HepG2 (cell line): ENCODE measurements at regions not wholly inside any gene's neighbourhood (a gene's known extent, or its start where the extent isn't known, plus 50 kb on each side); places are given as distances from the start of the nearest gene placed in this dataset.

ENCODE experiments used
- ATAC-seq: fragments of 200-7000 bp; cut with Tn5 transposase; 3 replicates; pipeline ENCODE4 v1.9.1; 2020; ENCODE audit warnings: mild to moderate bottlenecking, moderate library complexity
- BruUV-seq: library from RNA; stranded (reverse); fragments of 400-500 nt; replicated peaks from 2 replicates; lab custom pipeline; 2021; lab: Mats Ljungman, UMichigan
- CTCF ChIA-PET: fragments of 300-600 bp; formaldehyde crosslinking; extraction: SDS; loops from one replicate; lab custom pipeline; 2021; ENCODE audit warnings: low total read pairs, inconsistent platforms, low intra/inter-chr PET ratio; lab: Yijun Ruan, JAX
- POLR2A ChIA-PET: fragments of 350-600 bp; sonication (Branson Sonifier 250); formaldehyde crosslinking; loops from one replicate; lab custom pipeline; 2020; ENCODE audit warnings: antibody characterized with exemption, inconsistent platforms; lab: Yijun Ruan, JAX
- DNase-seq: peaks from one replicate; pipeline ENCODE4 v3.0.0-alpha.2; 2015; ENCODE audit warnings: low spot score
- FAIRE-seq: peaks from 3 replicates; lab custom pipeline; 2011; peaks lifted over from hg19 to GRCh38; lab: Jason Lieb, UNC
- H2AFZ ChIP-seq: one replicate; pipeline ENCODE4 v1.6.1; 2011; ENCODE audit warnings: low read length, inconsistent platforms
- H3K27ac ChIP-seq: fragments of 300-600 bp; 3 replicates; pipeline ENCODE4 v1.8.0; 2011; ENCODE audit warnings: mixed run types, mild to moderate bottlenecking, mixed read lengths, low read length, inconsistent platforms; ENCODE audit not compliant: insufficient read depth; ENCODE audit errors: extremely low read length
- H3K27me3 ChIP-seq, 2 experiments: fragments of 200-600 bp in 1 of 2; 2 replicates in 1 of 2; 3 replicates in 1 of 2; pipeline versions ENCODE4 v1.6.0 to v1.8.0; 2011; ENCODE audit warnings: low read length in 2 of 2, mild to moderate bottlenecking in 2 of 2, moderate library complexity in 2 of 2, inconsistent platforms in 1 of 2; ENCODE audit not compliant: insufficient read depth in 2 of 2, control insufficient read depth in 1 of 2
- H3K36me3 ChIP-seq, 2 experiments: fragments of 200-600 bp in 1 of 2; replicated peaks in 1 of 2; 2 replicates in 1 of 2; 3 replicates in 1 of 2; pipeline versions ENCODE4 v1.5.1 to v1.8.0; 2011; ENCODE audit warnings: low read length in 2 of 2, inconsistent platforms in 1 of 2; ENCODE audit not compliant: insufficient read depth in 2 of 2, control insufficient read depth in 1 of 2
- H3K4me1 ChIP-seq: 2 replicates; pipeline ENCODE4 v1.5.1; 2012; ENCODE audit warnings: low read length, inconsistent platforms; ENCODE audit not compliant: insufficient read depth
- H3K4me2 ChIP-seq: 2 replicates; pipeline ENCODE4 v1.6.0; 2011; ENCODE audit warnings: low read depth, low read length, inconsistent platforms
- H3K4me3 ChIP-seq, 3 experiments: fragments of 200-600 bp in 1 of 3; sonication (generic), shearing (Covaris generic) in 1 of 3; replicated peaks in 1 of 3; 2 replicates each; pipeline ENCODE4 v1.5.1; 2011 to 2016; ENCODE audit warnings: low read length in 3 of 3, inconsistent platforms in 2 of 3, low read depth in 2 of 3, mild to moderate bottlenecking in 2 of 3, control low read depth in 1 of 3, mixed read lengths in 1 of 3; ENCODE audit not compliant: insufficient read depth in 1 of 3
- H3K79me2 ChIP-seq: one replicate; pipeline ENCODE4 v1.6.1; 2011; ENCODE audit warnings: low read length, inconsistent platforms; ENCODE audit not compliant: insufficient read depth
- H3K9ac ChIP-seq: 2 replicates; pipeline ENCODE4 v1.6.0; 2011; ENCODE audit warnings: mild to moderate bottlenecking, low read depth, low read length, inconsistent platforms; ENCODE audit not compliant: insufficient read depth
- H3K9me3 ChIP-seq: 2 replicates; pipeline ENCODE4 v1.5.1; 2012; ENCODE audit warnings: mild to moderate bottlenecking, low read length
- H4K20me1 ChIP-seq: 2 replicates; pipeline ENCODE4 v1.6.0; 2011; ENCODE audit warnings: inconsistent platforms, mild to moderate bottlenecking, low read length, moderate library complexity; ENCODE audit not compliant: insufficient read depth
- ARNT ChIP-seq: fragments of 450-650 bp; IDR thresholded peaks from 2 replicates; pipeline ENCODE4 v1.6.1; 2017
- LCORL ChIP-seq, 2 experiments: fragments of 450-650 bp in 1 of 2; sonication (generic) in 1 of 2; formaldehyde crosslinking in 1 of 2; IDR thresholded peaks; 2 replicates each; pipeline versions ENCODE4 v1.5.0 to v1.6.1; 2017 to 2020; ENCODE audit warnings: antibody characterized with exemption in 1 of 2, missing genetic modification reagents in 1 of 2
- PAF1 ChIP-seq: IDR thresholded peaks from 2 replicates; pipeline ENCODE4 v1.6.1; 2016; ENCODE audit warnings: missing genetic modification reagents, missing compliant biosample characterization
- PCBP1 ChIP-seq: fragments of 200-400 bp; formaldehyde crosslinking; IDR thresholded peaks from 2 replicates; pipeline ENCODE4 v1.6.1; 2017; ENCODE audit warnings: mild to moderate bottlenecking, low read depth, low read length, borderline replicate concordance
- SMARCE1 ChIP-seq: fragments of 450-650 bp; IDR thresholded peaks from 2 replicates; pipeline ENCODE4 v1.6.1; 2017; ENCODE audit warnings: borderline replicate concordance
- SNRNP70 ChIP-seq: fragments of 200-400 bp; formaldehyde crosslinking; IDR thresholded peaks from 2 replicates; pipeline ENCODE4 v1.6.1; 2017; ENCODE audit warnings: mild to moderate bottlenecking, low read depth, low read length, moderate library complexity
- ZNF253 ChIP-seq: sonication (generic); formaldehyde crosslinking; IDR thresholded peaks from 2 replicates; pipeline ENCODE4 v1.8.0; 2022; ENCODE audit warnings: mild to moderate bottlenecking, missing genetic modification reagents, borderline replicate concordance
- ZNF30 ChIP-seq: sonication (generic); formaldehyde crosslinking; IDR thresholded peaks from 2 replicates; pipeline ENCODE4 v1.5.0; 2020; ENCODE audit warnings: mild to moderate bottlenecking, missing genetic modification reagents
- ZNF549 ChIP-seq: sonication (generic); formaldehyde crosslinking; IDR thresholded peaks from 2 replicates; pipeline ENCODE4 v1.5.0; 2020; ENCODE audit warnings: missing genetic modification reagents
- ZNF619 ChIP-seq: sonication (generic); formaldehyde crosslinking; IDR thresholded peaks from 2 replicates; pipeline ENCODE4 v1.4.0; 2020; ENCODE audit warnings: mild to moderate bottlenecking, missing genetic modification reagents
- WGBS: methylation state at CpG from one replicate; pipeline ENCODE4 v1.1.6; 2017; ENCODE audit warnings: low lambda C conversion rate; 5-methylcytosine and 5-hydroxymethylcytosine counted together
- in situ Hi-C: cut with HindIII; loops from 2 replicates; pipeline ENCODE4 v1.10.0; 2017; ENCODE audit warnings: low pct_unique_long_range_greater_than_20kb; ENCODE audit not compliant: extremely low pct_ligation_motif_present
- intact Hi-C: fragments of 100-400 bp; cut with micrococcal nuclease; formaldehyde crosslinking; loops from one replicate; pipeline ENCODE4 v1.10.0; 2022; ENCODE audit not compliant: unreplicated experiment
- TF ChIP-seq, protein P1 (sequence below), 2 experiments: sonication (generic) in 1 of 2; formaldehyde crosslinking in 1 of 2; IDR thresholded peaks; 2 replicates each; pipeline versions ENCODE4 v1.5.1 to v1.6.1; 2011 to 2020; ENCODE audit warnings: borderline replicate concordance in 1 of 2, low read depth in 1 of 2, low read length in 1 of 2, mild to moderate bottlenecking in 1 of 2, missing genetic modification reagents in 1 of 2, moderate library complexity in 1 of 2
- TF ChIP-seq, protein P2 (sequence below): sonication (generic); formaldehyde crosslinking; IDR thresholded peaks from 2 replicates; pipeline ENCODE4 v1.4.0; 2020; ENCODE audit warnings: low read depth, mild to moderate bottlenecking, missing genetic modification reagents
- TF ChIP-seq, protein P3 (sequence below): sonication (generic); formaldehyde crosslinking; IDR thresholded peaks from 2 replicates; pipeline ENCODE4 v1.8.0; 2022; ENCODE audit warnings: missing genetic modification reagents, low read depth, mild to moderate bottlenecking, borderline replicate concordance
- TF ChIP-seq, protein P4 (sequence below): sonication (generic); formaldehyde crosslinking; IDR thresholded peaks from 2 replicates; pipeline ENCODE4 v1.4.0; 2020; ENCODE audit warnings: missing genetic modification reagents; ENCODE audit errors: not compliant biosample characterization
- TF ChIP-seq, protein P5 (sequence below): sonication (generic); formaldehyde crosslinking; IDR thresholded peaks from 2 replicates; pipeline ENCODE4 v1.4.0; 2020; ENCODE audit warnings: missing genetic modification reagents

DNA sequence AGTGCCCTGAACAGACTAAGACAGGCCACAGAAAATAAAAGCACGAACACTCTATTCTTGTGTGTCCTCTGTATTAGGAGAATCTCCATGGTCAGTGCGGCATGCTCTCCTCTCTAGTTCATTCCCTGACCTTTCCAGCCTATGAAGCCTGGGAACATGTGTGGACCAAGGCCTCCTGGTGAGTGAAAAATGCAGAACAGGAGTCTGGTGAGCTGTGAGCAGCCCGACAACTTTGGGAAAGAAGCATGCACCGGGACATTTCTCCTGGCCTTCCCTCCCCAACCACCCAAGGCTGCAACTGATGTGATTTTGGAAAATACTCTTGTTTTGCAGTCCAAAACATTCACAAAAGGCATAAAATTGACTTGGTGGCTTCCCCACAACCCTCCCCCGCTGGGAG is 878.3 kb upstream of the ID2 start:
- no peaks in the 10 kb centered on the region for H3K79me2 ChIP-seq
- H3K4me3 ChIP-seq, result no peak overlapping the region
- no TSS peak for BruUV-seq
- no peak for ATAC-seq
- in situ Hi-C loops (no loop called here), intact Hi-C loops (no loop called here)
- FAIRE-seq, result no peak
- WGBS, result 24% methylated on average over 5 of the region's 5 CpGs
- H3K36me3 ChIP-seq, result no peaks in the 10 kb centered on the region
- no peak overlapping the region for H3K27ac ChIP-seq
- ChIA-PET POLR2A (no interaction called here), CTCF (no interaction called here)
- H3K4me2 ChIP-seq, result no peak overlapping the region
- no peaks in the 10 kb centered on the region for H3K27me3 ChIP-seq
- H3K9me3 ChIP-seq, result peaks cover 33% of the 10 kb centered on the region
- no peaks in the 10 kb centered on the region for H3K4me1 ChIP-seq
- no peaks in the 10 kb centered on the region for H4K20me1 ChIP-seq
- H3K9ac ChIP-seq, result no peak overlapping the region
- TF ChIP-seq ZNF619 (CRISPR knock-in tag) (no peak), SNRNP70 (no peak), ARNT (no peak), ZNF549 (CRISPR knock-in tag) (no peak), ZNF30 (CRISPR knock-in tag) (no peak), PCBP1 (no peak), LCORL (IDR thresholded peaks at IDR 0.05) (no peak), LCORL (CRISPR knock-in tag; IDR thresholded peaks at IDR 0.05) (no peak), PAF1 (CRISPR knock-in tag) (no peak), ZNF253 (CRISPR knock-in tag) (no peak), SMARCE1 (no peak)
- TF ChIP-seq, protein P1, sequence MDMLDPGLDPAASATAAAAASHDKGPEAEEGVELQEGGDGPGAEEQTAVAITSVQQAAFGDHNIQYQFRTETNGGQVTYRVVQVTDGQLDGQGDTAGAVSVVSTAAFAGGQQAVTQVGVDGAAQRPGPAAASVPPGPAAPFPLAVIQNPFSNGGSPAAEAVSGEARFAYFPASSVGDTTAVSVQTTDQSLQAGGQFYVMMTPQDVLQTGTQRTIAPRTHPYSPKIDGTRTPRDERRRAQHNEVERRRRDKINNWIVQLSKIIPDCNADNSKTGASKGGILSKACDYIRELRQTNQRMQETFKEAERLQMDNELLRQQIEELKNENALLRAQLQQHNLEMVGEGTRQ (IDR thresholded peaks at IDR 0.05; ENCODE audit: low read depth, low read length), result no peak
- TF ChIP-seq, protein P1 (CRISPR knock-in tag; IDR thresholded peaks at IDR 0.05; ENCODE audit: borderline replicate concordance), result no peak
- TF ChIP-seq, protein P2, sequence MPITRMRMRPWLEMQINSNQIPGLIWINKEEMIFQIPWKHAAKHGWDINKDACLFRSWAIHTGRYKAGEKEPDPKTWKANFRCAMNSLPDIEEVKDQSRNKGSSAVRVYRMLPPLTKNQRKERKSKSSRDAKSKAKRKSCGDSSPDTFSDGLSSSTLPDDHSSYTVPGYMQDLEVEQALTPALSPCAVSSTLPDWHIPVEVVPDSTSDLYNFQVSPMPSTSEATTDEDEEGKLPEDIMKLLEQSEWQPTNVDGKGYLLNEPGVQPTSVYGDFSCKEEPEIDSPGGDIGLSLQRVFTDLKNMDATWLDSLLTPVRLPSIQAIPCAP, result no peak
- TF ChIP-seq, protein P3, sequence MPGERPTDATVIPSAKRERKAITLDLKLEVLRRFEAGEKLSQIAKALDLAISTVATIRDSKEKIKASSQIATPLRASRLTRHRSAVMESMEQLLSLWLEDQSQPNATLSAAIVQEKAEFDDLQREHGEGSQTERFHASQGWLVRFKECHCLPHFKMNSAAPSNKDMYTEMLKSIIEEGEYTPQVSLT (CRISPR knock-in tag), result no peak
- TF ChIP-seq, protein P4, sequence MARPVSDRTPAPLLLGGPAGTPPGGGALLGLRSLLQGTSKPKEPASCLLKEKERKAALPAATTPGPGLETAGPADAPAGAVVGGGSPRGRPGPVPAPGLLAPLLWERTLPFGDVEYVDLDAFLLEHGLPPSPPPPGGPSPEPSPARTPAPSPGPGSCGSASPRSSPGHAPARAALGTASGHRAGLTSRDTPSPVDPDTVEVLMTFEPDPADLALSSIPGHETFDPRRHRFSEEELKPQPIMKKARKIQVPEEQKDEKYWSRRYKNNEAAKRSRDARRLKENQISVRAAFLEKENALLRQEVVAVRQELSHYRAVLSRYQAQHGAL (CRISPR knock-in tag), result no peak
- TF ChIP-seq, protein P5, sequence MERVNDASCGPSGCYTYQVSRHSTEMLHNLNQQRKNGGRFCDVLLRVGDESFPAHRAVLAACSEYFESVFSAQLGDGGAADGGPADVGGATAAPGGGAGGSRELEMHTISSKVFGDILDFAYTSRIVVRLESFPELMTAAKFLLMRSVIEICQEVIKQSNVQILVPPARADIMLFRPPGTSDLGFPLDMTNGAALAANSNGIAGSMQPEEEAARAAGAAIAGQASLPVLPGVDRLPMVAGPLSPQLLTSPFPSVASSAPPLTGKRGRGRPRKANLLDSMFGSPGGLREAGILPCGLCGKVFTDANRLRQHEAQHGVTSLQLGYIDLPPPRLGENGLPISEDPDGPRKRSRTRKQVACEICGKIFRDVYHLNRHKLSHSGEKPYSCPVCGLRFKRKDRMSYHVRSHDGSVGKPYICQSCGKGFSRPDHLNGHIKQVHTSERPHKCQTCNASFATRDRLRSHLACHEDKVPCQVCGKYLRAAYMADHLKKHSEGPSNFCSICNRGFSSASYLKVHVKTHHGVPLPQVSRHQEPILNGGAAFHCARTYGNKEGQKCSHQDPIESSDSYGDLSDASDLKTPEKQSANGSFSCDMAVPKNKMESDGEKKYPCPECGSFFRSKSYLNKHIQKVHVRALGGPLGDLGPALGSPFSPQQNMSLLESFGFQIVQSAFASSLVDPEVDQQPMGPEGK (CRISPR knock-in tag), result no peak
- no peak overlapping the region for H2AFZ ChIP-seq
- no peak for DNase-seq
